ENCODE measurements at regions not wholly inside any gene's neighbourhood (a gene's known extent, or its start where the extent isn't known, plus 50 kb on each side); places are given as distances from the start of the nearest gene placed in this dataset.

DNA sequence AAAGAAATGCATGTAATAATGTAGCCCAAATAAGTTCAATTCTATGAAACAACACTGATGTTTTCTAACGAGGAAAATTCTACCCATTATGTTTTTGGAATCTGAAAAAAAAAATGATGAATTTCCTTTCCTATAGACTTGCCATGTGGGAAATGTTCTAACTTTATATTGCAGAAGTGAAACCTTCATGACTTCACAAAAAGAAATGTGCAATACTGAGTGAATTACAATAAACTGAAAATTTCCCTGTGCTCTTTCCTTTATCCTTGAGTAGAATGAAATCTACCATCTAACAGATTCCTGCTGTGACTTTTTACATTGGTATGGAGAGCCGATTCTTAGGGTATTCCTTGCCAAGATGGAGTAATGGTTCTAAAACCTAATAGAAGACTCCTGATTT lies 1622.5 kb downstream of the MAT2B start:
- intact Hi-C loops (cut with DNase I; ENCODE audit: low total_unique reads), result no loop called here
- H3K36me3 ChIP-seq, result no peaks in the 10 kb centered on the region
- H3K27me3 ChIP-seq, result no peaks in the 10 kb centered on the region
- H3K4me3 ChIP-seq, result no peak overlapping the region
- TF ChIP-seq, protein P1, sequence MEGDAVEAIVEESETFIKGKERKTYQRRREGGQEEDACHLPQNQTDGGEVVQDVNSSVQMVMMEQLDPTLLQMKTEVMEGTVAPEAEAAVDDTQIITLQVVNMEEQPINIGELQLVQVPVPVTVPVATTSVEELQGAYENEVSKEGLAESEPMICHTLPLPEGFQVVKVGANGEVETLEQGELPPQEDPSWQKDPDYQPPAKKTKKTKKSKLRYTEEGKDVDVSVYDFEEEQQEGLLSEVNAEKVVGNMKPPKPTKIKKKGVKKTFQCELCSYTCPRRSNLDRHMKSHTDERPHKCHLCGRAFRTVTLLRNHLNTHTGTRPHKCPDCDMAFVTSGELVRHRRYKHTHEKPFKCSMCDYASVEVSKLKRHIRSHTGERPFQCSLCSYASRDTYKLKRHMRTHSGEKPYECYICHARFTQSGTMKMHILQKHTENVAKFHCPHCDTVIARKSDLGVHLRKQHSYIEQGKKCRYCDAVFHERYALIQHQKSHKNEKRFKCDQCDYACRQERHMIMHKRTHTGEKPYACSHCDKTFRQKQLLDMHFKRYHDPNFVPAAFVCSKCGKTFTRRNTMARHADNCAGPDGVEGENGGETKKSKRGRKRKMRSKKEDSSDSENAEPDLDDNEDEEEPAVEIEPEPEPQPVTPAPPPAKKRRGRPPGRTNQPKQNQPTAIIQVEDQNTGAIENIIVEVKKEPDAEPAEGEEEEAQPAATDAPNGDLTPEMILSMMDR (IDR thresholded peaks at IDR 0.05), result no peak
- H3K27ac ChIP-seq, result no peak overlapping the region
- H3K9me3 ChIP-seq, result no peaks in the 10 kb centered on the region
- DNase-seq, result no peak
- H3K4me1 ChIP-seq, result no peaks in the 10 kb centered on the region

DNA sequence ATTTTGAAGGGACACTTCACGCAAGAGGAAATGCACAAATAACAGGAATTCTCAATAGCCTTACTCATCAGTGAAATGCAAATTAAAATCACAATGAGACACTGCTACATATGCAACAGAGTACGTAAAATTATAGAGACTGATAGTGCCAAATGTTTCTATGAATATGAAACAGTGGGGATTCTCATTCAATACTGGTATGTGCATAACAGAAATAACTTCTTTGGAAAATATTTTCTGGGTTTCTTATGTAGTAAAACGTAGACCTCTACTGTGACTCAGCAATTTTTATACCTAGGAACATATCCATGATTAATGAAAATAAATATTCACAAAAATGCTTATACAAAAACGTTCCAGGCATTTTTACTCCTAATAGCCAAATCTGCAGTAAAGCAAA lies 1625.2 kb downstream of the MAT2B start:
- TF ChIP-seq, protein P1 (IDR thresholded peaks at IDR 0.05), result no peak
- intact Hi-C loops (cut with DNase I; ENCODE audit: low total_unique reads), result no loop called here
- no peak overlapping the region for H3K4me3 ChIP-seq
- no peaks in the 10 kb centered on the region for H3K36me3 ChIP-seq
- no peaks in the 10 kb centered on the region for H3K4me1 ChIP-seq
- no peak overlapping the region for H3K27ac ChIP-seq
- no peaks in the 10 kb centered on the region for H3K9me3 ChIP-seq
- DNase-seq, result no peak
- no peaks in the 10 kb centered on the region for H3K27me3 ChIP-seq

DNA sequence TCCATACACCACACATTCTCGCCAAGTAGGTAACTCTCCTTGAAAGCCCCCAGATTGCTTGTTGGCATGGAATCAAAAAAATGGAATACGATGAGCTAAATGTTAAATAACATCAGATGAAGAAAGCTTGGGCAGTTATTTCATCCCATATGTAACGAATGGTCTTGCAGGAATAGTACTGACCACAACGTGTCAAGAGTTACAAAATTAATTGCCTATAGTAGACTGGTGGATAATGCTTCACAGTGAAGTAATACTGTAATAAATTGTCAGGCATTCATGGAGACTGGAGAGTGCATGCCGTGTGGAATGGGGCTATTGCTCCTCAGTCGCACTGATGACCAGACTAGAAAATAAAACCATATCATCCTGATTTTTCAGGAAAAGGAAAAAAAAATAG lies 1628.7 kb downstream of the MAT2B start:
- Histone ChIP-seq H3K4me3 (no peak overlapping the region), H3K36me3 (no peaks in the 10 kb centered on the region), H3K9me3 (no peaks in the 10 kb centered on the region), H3K27ac (no peak overlapping the region), H3K4me1 (no peaks in the 10 kb centered on the region), H3K27me3 (no peaks in the 10 kb centered on the region)
- intact Hi-C loops (cut with DNase I; ENCODE audit: low total_unique reads), result no loop called here
- no peak for DNase-seq
- TF ChIP-seq, protein P1 (IDR thresholded peaks at IDR 0.05), result no peak

DNA sequence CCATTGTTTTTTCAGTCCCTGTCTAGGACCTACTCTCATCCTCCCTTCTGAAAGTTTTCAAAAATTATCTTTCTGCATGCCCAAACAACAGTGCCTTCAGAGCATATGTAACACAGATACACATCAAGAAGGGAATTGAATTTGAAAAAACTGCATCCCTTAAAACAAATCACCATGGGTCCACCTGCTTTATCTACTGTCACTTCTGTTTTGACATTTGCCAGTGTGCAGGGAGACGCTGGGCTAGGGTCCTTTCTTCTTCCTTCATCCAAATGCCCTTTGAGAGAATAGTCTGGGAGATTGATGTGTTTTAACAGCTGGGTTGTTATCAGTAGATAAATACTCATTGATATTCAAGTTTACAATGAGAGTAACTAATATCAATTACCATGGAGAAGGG lies 1630.1 kb downstream of the MAT2B start:
- TF ChIP-seq, protein P1 (IDR thresholded peaks at IDR 0.05), result no peak
- Histone ChIP-seq H3K27me3 (no peaks in the 10 kb centered on the region), H3K4me3 (no peak overlapping the region), H3K9me3 (no peaks in the 10 kb centered on the region), H3K36me3 (no peaks in the 10 kb centered on the region), H3K4me1 (no peaks in the 10 kb centered on the region), H3K27ac (no peak overlapping the region)
- intact Hi-C loops (cut with DNase I; ENCODE audit: low total_unique reads), result no loop called here
- no peak for DNase-seq

DNA sequence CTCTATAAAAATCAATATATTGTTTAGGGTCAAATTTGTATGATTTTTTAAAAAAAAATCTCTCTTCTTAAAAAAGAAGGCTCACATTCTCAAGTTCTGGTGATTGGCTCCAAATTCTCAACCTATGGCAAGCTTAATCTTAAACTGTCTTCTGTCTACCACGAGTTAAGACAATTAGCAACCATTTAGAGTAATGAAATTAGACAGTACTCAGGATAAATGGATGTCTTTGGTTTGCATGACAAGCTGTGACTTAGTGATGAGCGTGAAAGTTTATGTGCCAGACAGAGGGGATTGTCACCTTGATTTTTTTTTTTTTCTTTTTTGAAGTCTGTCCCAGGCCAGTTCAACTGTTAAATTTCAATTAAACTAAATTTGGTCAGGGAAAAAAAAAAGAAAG lies 1632.3 kb downstream of the MAT2B start:
- intact Hi-C loops (cut with DNase I; ENCODE audit: low total_unique reads), result no loop called here
- H3K36me3 ChIP-seq, result no peaks in the 10 kb centered on the region
- no peak overlapping the region for H3K27ac ChIP-seq
- TF ChIP-seq, protein P1 (IDR thresholded peaks at IDR 0.05), result no peak
- DNase-seq, result no peak
- H3K4me1 ChIP-seq, result no peaks in the 10 kb centered on the region
- no peaks in the 10 kb centered on the region for H3K27me3 ChIP-seq
- H3K4me3 ChIP-seq, result no peak overlapping the region
- H3K9me3 ChIP-seq, result no peaks in the 10 kb centered on the region

DNA sequence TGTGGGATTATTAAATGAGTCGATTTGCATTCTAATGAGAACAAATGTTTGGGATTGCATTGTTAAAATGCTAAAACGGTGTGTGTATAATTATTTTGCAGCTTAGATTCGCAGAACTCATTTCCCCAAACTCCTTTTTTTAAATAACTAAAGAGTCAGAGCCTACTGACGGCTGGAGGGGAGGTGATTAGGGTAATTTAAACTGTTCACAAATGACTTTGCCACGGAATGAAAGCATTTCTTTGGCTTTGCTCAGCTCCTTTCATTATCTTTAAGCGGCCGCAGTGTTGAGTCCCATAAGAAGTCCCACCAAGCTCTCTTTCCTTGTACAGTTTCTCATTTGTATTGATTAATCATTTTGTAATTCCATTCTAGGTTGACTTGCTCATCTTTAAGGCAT lies 1632.8 kb downstream of the MAT2B start:
- no peak overlapping the region for H3K4me3 ChIP-seq
- no peak overlapping the region for H3K27ac ChIP-seq
- no peaks in the 10 kb centered on the region for H3K4me1 ChIP-seq
- TF ChIP-seq, protein P1 (IDR thresholded peaks at IDR 0.05), result no peak
- no peak for DNase-seq
- intact Hi-C loops (cut with DNase I; ENCODE audit: low total_unique reads), result no loop called here
- H3K27me3 ChIP-seq, result no peaks in the 10 kb centered on the region
- no peaks in the 10 kb centered on the region for H3K9me3 ChIP-seq
- no peaks in the 10 kb centered on the region for H3K36me3 ChIP-seq

All from tibial artery (tissue), 4 donors.